Hepatocyte (in vitro differentiated cells): ENCODE measurements at regions not wholly inside any gene's neighbourhood (a gene's known extent, or its start where the extent isn't known, plus 50 kb on each side); places are given as distances from the start of the nearest gene placed in this dataset.

Source experiments
- DNase-seq: peaks from one replicate; pipeline ENCODE4 v3.0.0-alpha.2; 2016; ENCODE audit warnings: low spot score
- H2AFZ ChIP-seq: fragments of 200-600 bp; sonication (generic); 2 replicates; pipeline ENCODE4 v1.6.0; 2016; ENCODE audit warnings: antibody characterized with exemption, mild to moderate bottlenecking
- H3K27ac ChIP-seq: fragments of 200-600 bp; sonication (generic); 2 replicates; pipeline ENCODE4 v1.5.1; 2016; ENCODE audit warnings: mild to moderate bottlenecking
- H3K27me3 ChIP-seq: fragments of 200-600 bp; sonication (generic); 2 replicates; pipeline ENCODE4 v1.6.1; 2016
- H3K36me3 ChIP-seq: fragments of 200-600 bp; sonication (generic); replicated peaks from 2 replicates; pipeline ENCODE4 v1.5.1; 2016; ENCODE audit warnings: low read depth; ENCODE audit not compliant: insufficient read depth
- H3K4me1 ChIP-seq: fragments of 200-600 bp; sonication (generic); 2 replicates; pipeline ENCODE4 v1.5.1; 2016; ENCODE audit warnings: mild to moderate bottlenecking, moderate library complexity; ENCODE audit not compliant: insufficient read depth
- H3K4me2 ChIP-seq: fragments of 200-600 bp; sonication (generic); 2 replicates; pipeline ENCODE4 v1.6.0; 2016
- H3K4me3 ChIP-seq: fragments of 200-600 bp; sonication (generic); 2 replicates; pipeline ENCODE4 v1.5.1; 2016; ENCODE audit warnings: mild to moderate bottlenecking
- H3K79me2 ChIP-seq: fragments of 200-600 bp; sonication (generic); 2 replicates; pipeline ENCODE4 v1.6.0; 2017; ENCODE audit warnings: mild to moderate bottlenecking
- H3K9me2 ChIP-seq: fragments of 200-600 bp; sonication (generic); replicated peaks from 2 replicates; pipeline ENCODE4 v1.6.0; 2017; ENCODE audit warnings: mild to moderate bottlenecking; ENCODE audit not compliant: insufficient read depth
- H3K9me3 ChIP-seq: fragments of 200-600 bp; sonication (generic); 2 replicates; pipeline ENCODE4 v1.5.1; 2016; ENCODE audit warnings: low read depth, mild to moderate bottlenecking
- H4K20me1 ChIP-seq: fragments of 200-600 bp; sonication (generic); 2 replicates; pipeline ENCODE4 v1.6.0; 2016; ENCODE audit warnings: mild to moderate bottlenecking; ENCODE audit not compliant: insufficient read depth, poor library complexity, severe bottlenecking
- EZH2 ChIP-seq: fragments of 200-600 bp; sonication (generic); IDR thresholded peaks from 2 replicates; pipeline ENCODE4 v1.6.1; 2016; ENCODE audit warnings: antibody characterized with exemption, mild to moderate bottlenecking, borderline replicate concordance
- EZH2phosphoT487 ChIP-seq: fragments of 200-600 bp; sonication (generic); IDR thresholded peaks from one replicate; pipeline ENCODE4 v1.6.1; 2018; ENCODE audit warnings: antibody characterized with exemption, mild to moderate bottlenecking, low read depth, moderate library complexity; ENCODE audit not compliant: unreplicated experiment, severe bottlenecking
- WGBS: methylation state at CpG from one replicate; pipeline ENCODE4 v1.1.6; 2016; ENCODE audit warnings: low lambda C conversion rate; ENCODE audit errors: missing lambda C conversion rate; 5-methylcytosine and 5-hydroxymethylcytosine counted together
- TF ChIP-seq, protein P1 (sequence below): fragments of 200-600 bp; sonication (generic); IDR thresholded peaks from 2 replicates; pipeline ENCODE4 v1.5.1; 2016; ENCODE audit warnings: antibody characterized with exemption, mild to moderate bottlenecking; ENCODE audit not compliant: poor library complexity

DNA sequence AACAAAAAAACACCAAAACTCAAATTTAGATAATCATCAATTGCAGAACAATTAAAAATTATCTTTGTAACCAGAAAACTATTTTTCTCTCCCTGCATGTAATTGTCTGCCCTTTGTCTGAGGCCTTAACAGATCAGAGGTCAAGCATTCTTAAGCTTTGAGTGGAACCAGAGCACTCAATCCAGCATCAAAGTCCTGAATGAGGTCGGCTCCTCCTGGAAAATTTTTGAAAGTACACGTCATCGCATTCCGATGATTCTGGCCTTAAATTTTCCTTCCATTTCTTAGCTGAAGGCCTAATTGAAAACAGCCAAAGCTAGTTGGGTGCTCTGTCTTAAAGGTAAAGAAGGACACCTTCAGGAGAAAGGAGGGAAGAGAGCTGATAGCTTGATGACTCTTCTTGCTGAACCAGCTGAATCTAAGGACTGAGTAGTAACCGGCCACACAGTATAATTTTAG lies 510.2 kb upstream of the SULF2 start:
- Histone ChIP-seq H2AFZ (no peak overlapping the region), H3K9me3 (no peaks in the 10 kb centered on the region), H3K4me3 (no peak overlapping the region), H3K79me2 (no peaks in the 10 kb centered on the region), H3K4me1 (peaks cover 20% of the 10 kb centered on the region), H3K27ac (peak overlapping the region; percentile 68), H3K9me2 (no peaks in the 10 kb centered on the region), H3K27me3 (no peaks in the 10 kb centered on the region), H3K4me2 (no peak overlapping the region), H4K20me1 (no peaks in the 10 kb centered on the region), H3K36me3 (no peaks in the 10 kb centered on the region)
- no peak for TF ChIP-seq EZH2phosphoT487
- TF ChIP-seq, protein P1, sequence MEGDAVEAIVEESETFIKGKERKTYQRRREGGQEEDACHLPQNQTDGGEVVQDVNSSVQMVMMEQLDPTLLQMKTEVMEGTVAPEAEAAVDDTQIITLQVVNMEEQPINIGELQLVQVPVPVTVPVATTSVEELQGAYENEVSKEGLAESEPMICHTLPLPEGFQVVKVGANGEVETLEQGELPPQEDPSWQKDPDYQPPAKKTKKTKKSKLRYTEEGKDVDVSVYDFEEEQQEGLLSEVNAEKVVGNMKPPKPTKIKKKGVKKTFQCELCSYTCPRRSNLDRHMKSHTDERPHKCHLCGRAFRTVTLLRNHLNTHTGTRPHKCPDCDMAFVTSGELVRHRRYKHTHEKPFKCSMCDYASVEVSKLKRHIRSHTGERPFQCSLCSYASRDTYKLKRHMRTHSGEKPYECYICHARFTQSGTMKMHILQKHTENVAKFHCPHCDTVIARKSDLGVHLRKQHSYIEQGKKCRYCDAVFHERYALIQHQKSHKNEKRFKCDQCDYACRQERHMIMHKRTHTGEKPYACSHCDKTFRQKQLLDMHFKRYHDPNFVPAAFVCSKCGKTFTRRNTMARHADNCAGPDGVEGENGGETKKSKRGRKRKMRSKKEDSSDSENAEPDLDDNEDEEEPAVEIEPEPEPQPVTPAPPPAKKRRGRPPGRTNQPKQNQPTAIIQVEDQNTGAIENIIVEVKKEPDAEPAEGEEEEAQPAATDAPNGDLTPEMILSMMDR: peak; percentile 52
- 8% methylated on average over 5 of the region's 5 CpGs for WGBS
- DNase-seq: peak; percentile 75

DNA sequence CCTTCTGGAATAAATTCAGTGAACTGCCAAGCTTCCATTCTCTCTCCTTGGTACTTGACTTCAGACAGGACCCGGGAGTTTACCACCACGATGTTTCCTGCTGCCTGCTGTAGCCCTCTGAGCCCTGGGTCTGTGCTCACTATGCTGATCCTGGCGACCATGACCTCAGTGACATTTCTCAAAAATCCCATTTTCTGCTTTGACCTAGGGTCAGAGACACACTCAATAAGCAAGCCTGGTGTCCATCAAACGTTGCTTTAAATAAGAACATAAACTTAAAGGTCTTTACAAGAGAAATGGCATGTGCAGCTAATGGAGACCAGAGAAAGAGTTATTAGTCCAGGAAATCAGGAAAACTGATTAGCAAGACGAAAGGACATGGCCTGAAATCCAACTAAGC lies 509.7 kb upstream of the SULF2 start:
- H2AFZ ChIP-seq: no peak overlapping the region
- H3K4me3 ChIP-seq: no peak overlapping the region
- H3K36me3 ChIP-seq: no peaks in the 10 kb centered on the region
- peaks cover 20% of the 10 kb centered on the region for H3K4me1 ChIP-seq
- H3K27ac ChIP-seq: peak overlapping the region; percentile 68
- H3K9me3 ChIP-seq: no peaks in the 10 kb centered on the region
- H3K4me2 ChIP-seq: no peak overlapping the region
- H3K27me3 ChIP-seq: no peaks in the 10 kb centered on the region
- no peaks in the 10 kb centered on the region for H3K9me2 ChIP-seq
- TF ChIP-seq, protein P1: no peak
- TF ChIP-seq EZH2phosphoT487: no peak
- no peak for TF ChIP-seq EZH2
- no peaks in the 10 kb centered on the region for H4K20me1 ChIP-seq
- H3K79me2 ChIP-seq: no peaks in the 10 kb centered on the region
- no peak for DNase-seq
- WGBS: 34% methylated on average over 5 of the region's 5 CpGs

DNA sequence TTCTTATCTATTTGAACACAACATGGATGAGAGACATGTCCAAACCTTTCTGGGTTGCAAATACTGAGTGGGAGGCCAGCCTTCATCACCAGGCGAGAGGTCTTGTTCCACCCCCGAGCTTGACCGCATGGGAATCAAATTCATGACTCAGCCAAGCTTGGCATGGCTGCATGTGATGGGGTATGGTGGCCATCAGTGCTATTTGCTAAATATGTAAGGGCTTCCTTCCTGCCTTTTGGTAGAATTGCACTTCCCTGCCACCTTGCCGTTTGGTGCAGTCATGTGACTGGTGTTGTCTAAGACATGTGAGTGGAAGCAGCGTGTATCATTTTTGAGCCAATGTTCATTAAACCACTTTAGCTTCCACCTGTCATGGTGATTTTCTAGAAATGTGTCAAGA lies 508.9 kb upstream of the SULF2 start:
- H3K27ac ChIP-seq: peak overlapping the region; percentile 68
- H3K36me3 ChIP-seq: no peaks in the 10 kb centered on the region
- DNase-seq: no peak
- H3K4me2 ChIP-seq: no peak overlapping the region
- H4K20me1 ChIP-seq: no peaks in the 10 kb centered on the region
- H3K9me2 ChIP-seq: no peaks in the 10 kb centered on the region
- H3K4me1 ChIP-seq: peaks cover 20% of the 10 kb centered on the region
- TF ChIP-seq, protein P1: no peak
- TF ChIP-seq EZH2: no peak
- no peak for TF ChIP-seq EZH2phosphoT487
- no peaks in the 10 kb centered on the region for H3K79me2 ChIP-seq
- 83% methylated on average over 5 of the region's 5 CpGs for WGBS
- no peaks in the 10 kb centered on the region for H3K9me3 ChIP-seq
- no peak overlapping the region for H2AFZ ChIP-seq
- no peaks in the 10 kb centered on the region for H3K27me3 ChIP-seq
- H3K4me3 ChIP-seq: no peak overlapping the region

DNA sequence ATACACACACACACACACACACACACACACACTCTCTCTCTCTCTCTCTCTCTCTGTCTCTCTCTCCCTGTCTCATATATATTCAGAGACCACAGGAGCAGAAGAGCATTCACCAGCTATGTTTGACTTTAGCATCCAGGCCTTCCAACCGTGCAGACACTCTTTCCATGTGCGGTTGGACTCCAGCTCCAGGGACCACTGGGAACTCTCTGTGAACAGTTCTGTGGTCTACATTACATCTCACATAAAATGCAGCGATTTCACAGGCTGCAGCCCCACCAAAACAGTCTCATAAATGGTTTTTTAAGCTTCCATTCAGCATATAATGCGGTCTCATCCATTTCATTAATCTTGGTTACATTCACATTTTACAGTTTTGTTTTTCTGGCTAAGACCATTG lies 508.4 kb upstream of the SULF2 start:
- no peaks in the 10 kb centered on the region for H3K27me3 ChIP-seq
- WGBS: 88% methylated on average over 4 of the region's 4 CpGs
- no peaks in the 10 kb centered on the region for H4K20me1 ChIP-seq
- H2AFZ ChIP-seq: no peak overlapping the region
- H3K79me2 ChIP-seq: no peaks in the 10 kb centered on the region
- H3K36me3 ChIP-seq: no peaks in the 10 kb centered on the region
- H3K9me2 ChIP-seq: no peaks in the 10 kb centered on the region
- H3K4me2 ChIP-seq: no peak overlapping the region
- DNase-seq: no peak
- no peak overlapping the region for H3K4me3 ChIP-seq
- TF ChIP-seq, protein P1: no peak
- TF ChIP-seq EZH2phosphoT487 (no peak), EZH2 (no peak)
- H3K9me3 ChIP-seq: no peaks in the 10 kb centered on the region
- H3K27ac ChIP-seq: no peak overlapping the region
- peaks cover 17% of the 10 kb centered on the region for H3K4me1 ChIP-seq
